ENCODE measurements at regions not wholly inside any gene's neighbourhood (a gene's known extent, or its start where the extent isn't known, plus 50 kb on each side); places are given as distances from the start of the nearest gene placed in this dataset.
"Not testable (repeated sequence)": the region's sequence is repeated elsewhere in the genome, so short reads cannot be mapped to it uniquely, and the experiment has no call there.

DNA sequence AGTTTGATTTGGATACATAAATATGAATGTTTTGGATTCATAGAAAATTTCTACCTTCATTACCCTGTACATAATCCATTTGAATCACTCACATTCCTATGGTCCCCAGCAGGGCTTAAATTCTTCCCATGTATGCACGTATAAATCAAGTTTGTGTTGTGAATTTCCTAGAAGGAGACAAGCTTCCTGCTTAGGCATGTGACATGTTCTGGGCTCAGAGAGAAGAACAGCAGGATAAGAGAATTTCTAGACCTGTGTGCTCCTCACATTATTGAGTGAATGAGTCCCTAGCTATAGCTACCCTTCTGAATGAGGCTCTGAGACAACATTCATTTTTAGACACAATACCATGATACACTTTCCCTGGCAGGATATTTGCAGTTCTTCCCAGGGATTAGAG, 229.1 kb downstream of the YTHDC2 start:
- TF ChIP-seq CTCF (IDR thresholded peaks at IDR 0.05; ENCODE audit: insufficient read depth, low read length), result no peak
- no peak overlapping the region for H3K4me3 ChIP-seq (ENCODE audit: low read depth, low read length)
- no peak for DNase-seq (ENCODE audit: low read depth)

GRCh38 chr5:113748403-113748802, 234.9 kb downstream of the YTHDC2 start:
- no peak for TF ChIP-seq CTCF (IDR thresholded peaks at IDR 0.05; ENCODE audit: insufficient read depth, low read length)
- no peak for DNase-seq (ENCODE audit: low read depth)
- H3K4me3 ChIP-seq (ENCODE audit: low read depth, low read length), result no peak overlapping the region

- no peak for DNase-seq (ENCODE audit: low read depth)
- TF ChIP-seq CTCF (IDR thresholded peaks at IDR 0.05; ENCODE audit: insufficient read depth, low read length), result no peak
- no peak overlapping the region for H3K4me3 ChIP-seq (ENCODE audit: low read depth, low read length)
Observed at GRCh38 chr5:113749334-113749733, 235.8 kb downstream of the YTHDC2 start.

DNA sequence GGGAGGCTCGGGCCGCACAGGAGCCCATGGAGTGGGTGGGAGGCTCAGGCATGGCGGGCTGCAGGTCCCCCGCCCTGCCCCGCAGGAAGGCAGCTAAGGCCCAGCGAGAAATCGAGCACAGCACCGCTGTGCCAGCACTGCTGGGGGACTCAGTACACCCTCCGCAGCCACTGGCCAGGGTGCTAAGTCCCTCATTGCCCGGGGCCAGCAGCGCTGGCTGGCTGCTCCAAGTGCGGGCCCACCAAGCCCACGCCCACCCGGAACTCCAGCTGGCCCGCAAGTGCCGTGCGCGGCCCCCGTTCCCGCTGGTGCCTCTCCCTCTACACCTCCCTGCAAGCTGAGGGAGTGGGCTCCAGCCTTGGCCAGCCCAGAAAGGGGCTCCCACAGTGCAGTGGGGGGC, 239.7 kb downstream of the YTHDC2 start:
- DNase-seq (ENCODE audit: low read depth); H3K4me3 ChIP-seq (ENCODE audit: low read depth, low read length): not testable (repeated sequence)

GRCh38 chr5:113755516-113755915, 242.0 kb downstream of the YTHDC2 start:
- H3K4me3 ChIP-seq (ENCODE audit: low read depth, low read length), result no peak overlapping the region
- no peak for TF ChIP-seq CTCF (IDR thresholded peaks at IDR 0.05; ENCODE audit: insufficient read depth, low read length)

GRCh38 chr5:113757508-113757907, 244.0 kb downstream of the YTHDC2 start:
- no peak for DNase-seq (ENCODE audit: low read depth)
- no peak for TF ChIP-seq CTCF (IDR thresholded peaks at IDR 0.05; ENCODE audit: insufficient read depth, low read length)
- no peak overlapping the region for H3K4me3 ChIP-seq (ENCODE audit: low read depth, low read length)

More at GRCh38 chr5:113755516-113755915, 242.0 kb downstream of the YTHDC2 start:
- no peak for DNase-seq (ENCODE audit: low read depth)

- no peak for TF ChIP-seq CTCF (IDR thresholded peaks at IDR 0.05; ENCODE audit: insufficient read depth, low read length)
- H3K4me3 ChIP-seq (ENCODE audit: low read depth, low read length), result no peak overlapping the region
- DNase-seq (ENCODE audit: low read depth), result no peak
Observed at GRCh38 chr5:113759505-113759904, 246.0 kb downstream of the YTHDC2 start.

All from fibroblast of the aortic adventitia (primary cell).